ENCODE measurements at regions not wholly inside any gene's neighbourhood (a gene's known extent, or its start where the extent isn't known, plus 50 kb on each side); places are given as distances from the start of the nearest gene placed in this dataset.
"Not testable (repeated sequence)": the region's sequence is repeated elsewhere in the genome, so short reads cannot be mapped to it uniquely, and the experiment has no call there.

DNA sequence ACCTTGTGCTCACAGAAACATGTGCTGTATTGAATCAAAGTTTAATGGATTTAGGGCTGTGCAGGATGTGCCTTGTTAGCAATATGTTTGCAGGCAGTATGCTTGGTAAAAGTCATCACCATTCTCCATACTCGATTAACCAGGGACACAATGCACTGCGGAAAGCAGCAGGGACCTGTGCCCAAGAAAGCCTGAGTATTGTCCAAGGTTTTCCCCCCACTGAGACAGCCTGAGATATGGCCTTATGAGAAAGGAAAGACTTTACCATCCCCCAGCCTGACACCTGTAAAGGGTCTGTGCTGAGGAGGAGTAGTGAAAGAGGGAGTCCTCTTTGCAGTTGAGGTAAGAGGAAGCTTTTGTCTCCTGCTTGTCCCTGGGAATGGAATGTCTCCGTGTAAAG is 476.2 kb downstream of the DIRAS2 start:
- not testable (repeated sequence) for TF ChIP-seq CTCF (optimal IDR thresholded peaks at IDR 0.05 in 1 of 3, IDR thresholded peaks at IDR 0.05 in 1 of 3, conservative IDR thresholded peaks at IDR 0.05 in 1 of 3; ENCODE audit: extremely low read depth in 1 of 3, insufficient read depth in 2 of 3, low read length in 3 of 3); EZH2 (IDR thresholded peaks at IDR 0.05; ENCODE audit: low read length)

Measured in keratinocyte (primary cell).